ENCODE measurements at regions not wholly inside any gene's neighbourhood (a gene's known extent, or its start where the extent isn't known, plus 50 kb on each side); places are given as distances from the start of the nearest gene placed in this dataset.
A peak's percentile ranks its signal among the peaks of the same experiment; 100 is the strongest.

DNA sequence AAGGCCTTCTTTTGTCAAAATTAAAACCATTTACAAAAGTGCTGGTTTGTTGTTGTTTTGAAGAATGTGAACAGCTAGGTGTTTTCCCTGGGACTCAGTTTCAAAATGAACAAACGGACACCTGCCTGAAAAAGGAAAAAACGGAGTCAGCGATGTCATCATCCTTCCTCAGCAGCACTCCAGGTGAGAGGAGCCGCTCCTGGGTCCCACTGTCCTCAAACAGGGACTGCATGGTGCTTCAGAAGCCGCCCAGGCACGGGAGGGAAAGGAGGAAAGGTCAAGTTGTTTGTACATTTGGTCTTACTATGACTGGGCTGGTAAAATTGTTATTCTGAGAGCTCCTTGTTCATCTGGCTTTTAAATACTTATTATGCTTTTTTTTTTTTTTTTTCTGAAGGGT, 69.0 kb upstream of the ZSWIM6 start:
- peaks cover 10% of the 10 kb centered on the region for H3K4me1 ChIP-seq (ENCODE audit: control insufficient read depth, insufficient read depth, low read length, poor library complexity, severe bottlenecking)
- no peak overlapping the region for H3K27ac ChIP-seq (ENCODE audit: low read depth, low read length, severe bottlenecking)
- H3K36me3 ChIP-seq (ENCODE audit: control insufficient read depth, insufficient read depth, low read length) = no peaks in the 10 kb centered on the region
- no peaks in the 10 kb centered on the region for H3K9me3 ChIP-seq (ENCODE audit: control insufficient read depth, low read length)
- H3K4me3 ChIP-seq (ENCODE audit: extremely low read depth, insufficient read depth, low read length, poor library complexity, severe bottlenecking) = no peak overlapping the region
- 74 to 81% methylated on average over 3 to 4 of the region's 6 CpGs for WGBS, 2 experiments (ENCODE audit: insufficient coverage in 2 of 2)

DNA sequence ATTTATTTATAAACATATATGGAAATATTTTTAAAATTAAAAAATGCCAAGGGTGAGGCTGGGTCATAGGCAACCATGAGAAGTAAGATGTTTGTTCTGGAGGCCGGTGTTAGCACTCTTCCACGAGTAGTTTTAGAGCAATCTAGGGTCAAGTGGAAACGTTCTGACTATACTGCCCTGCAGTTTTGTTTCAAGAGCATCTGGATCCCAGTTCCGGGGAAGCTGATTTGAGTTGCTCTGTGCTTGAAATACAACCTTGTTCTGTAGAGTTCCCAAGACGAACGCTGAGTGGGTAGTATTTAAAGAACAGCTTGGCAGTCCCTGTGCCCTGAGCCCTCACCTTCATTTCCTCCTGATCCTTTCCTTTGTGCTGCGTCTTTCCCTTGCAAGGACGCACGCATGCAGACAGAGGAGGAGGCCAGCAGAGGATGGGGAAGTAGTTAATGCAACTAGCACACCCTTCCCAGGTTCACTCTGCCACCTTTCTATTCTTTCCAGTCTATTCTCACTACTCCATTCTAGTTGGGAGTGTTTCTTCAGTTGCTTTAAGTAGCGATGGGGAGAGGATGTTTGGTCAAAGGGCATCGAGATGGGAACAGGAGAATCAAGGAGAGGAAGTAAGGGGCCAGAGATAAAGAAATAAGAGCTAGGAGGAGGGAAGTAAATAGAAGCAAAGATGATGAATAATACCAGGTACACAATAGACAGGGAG, 68.3 kb upstream of the ZSWIM6 start:
- peaks cover 10% of the 10 kb centered on the region for H3K4me1 ChIP-seq (ENCODE audit: control insufficient read depth, insufficient read depth, low read length, poor library complexity, severe bottlenecking)

DNA sequence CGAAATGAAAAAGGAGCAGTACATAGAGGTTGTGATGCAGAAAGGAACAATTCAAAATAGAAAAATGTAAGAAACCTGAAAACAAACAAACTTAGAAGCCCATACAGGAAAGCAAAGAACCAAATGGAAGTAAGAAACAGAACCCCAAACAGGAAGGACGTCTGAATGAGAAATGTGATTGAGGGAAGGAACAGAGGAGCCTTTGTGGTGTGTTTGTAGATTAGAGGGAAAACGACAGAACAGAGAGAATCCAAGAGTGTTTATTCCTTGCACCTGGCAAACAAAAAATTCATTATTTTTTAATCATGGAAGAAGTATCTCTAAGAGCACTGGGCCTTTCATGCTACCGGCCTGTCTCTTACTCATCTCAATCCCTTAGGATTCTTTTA, 67.8 kb upstream of the ZSWIM6 start:
- Histone ChIP-seq H3K4me1 (ENCODE audit: control insufficient read depth, insufficient read depth, low read length, poor library complexity, severe bottlenecking) (peaks cover 10% of the 10 kb centered on the region), H3K9me3 (ENCODE audit: control insufficient read depth, low read length) (no peaks in the 10 kb centered on the region), H3K4me3 (ENCODE audit: extremely low read depth, insufficient read depth, low read length, poor library complexity, severe bottlenecking) (no peak overlapping the region), H3K36me3 (ENCODE audit: control insufficient read depth, insufficient read depth, low read length) (no peaks in the 10 kb centered on the region), H3K27ac (ENCODE audit: low read depth, low read length, severe bottlenecking) (no peak overlapping the region)
- 50 to 60% methylated on average over 1 of the region's 4 CpGs for WGBS, 2 experiments (ENCODE audit: insufficient coverage in 2 of 2)

More for the DNA sequence above, 68.3 kb upstream of the ZSWIM6 start:
- H3K4me3 ChIP-seq (ENCODE audit: extremely low read depth, insufficient read depth, low read length, poor library complexity, severe bottlenecking) = no peak overlapping the region
- no peaks in the 10 kb centered on the region for H3K9me3 ChIP-seq (ENCODE audit: control insufficient read depth, low read length)
- no peaks in the 10 kb centered on the region for H3K36me3 ChIP-seq (ENCODE audit: control insufficient read depth, insufficient read depth, low read length)
- H3K27ac ChIP-seq (ENCODE audit: low read depth, low read length, severe bottlenecking) = peak overlapping the region; percentile 3
- WGBS, 2 experiments (ENCODE audit: insufficient coverage in 2 of 2) = 74 to 81% methylated on average over 7 to 10 of the region's 11 CpGs

DNA sequence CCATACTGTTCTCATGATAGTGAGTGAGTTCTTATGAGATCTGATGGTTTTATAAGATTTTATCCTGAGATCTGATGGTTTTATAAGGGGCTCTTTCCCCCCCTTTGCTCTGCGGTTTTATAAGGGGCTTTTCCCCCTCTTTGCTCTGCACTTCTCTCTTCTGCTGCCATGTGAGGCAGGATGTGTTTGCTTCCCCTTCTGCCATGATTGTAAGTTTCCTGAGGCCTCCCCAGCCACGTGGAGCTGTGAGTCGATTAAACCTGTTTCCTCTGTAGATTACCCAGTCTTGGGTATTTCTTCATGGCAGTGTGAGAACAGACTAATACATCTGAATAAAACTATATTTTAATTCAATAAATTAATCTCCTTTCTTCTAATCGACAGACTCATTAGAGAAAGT, 64.9 kb upstream of the ZSWIM6 start:
- Histone ChIP-seq H3K36me3 (ENCODE audit: control insufficient read depth, insufficient read depth, low read length) (no peaks in the 10 kb centered on the region), H3K4me1 (ENCODE audit: control insufficient read depth, insufficient read depth, low read length, poor library complexity, severe bottlenecking) (peaks cover 10% of the 10 kb centered on the region), H3K4me3 (ENCODE audit: extremely low read depth, insufficient read depth, low read length, poor library complexity, severe bottlenecking) (no peak overlapping the region), H3K27ac (ENCODE audit: low read depth, low read length, severe bottlenecking) (no peak overlapping the region), H3K9me3 (ENCODE audit: control insufficient read depth, low read length) (no peaks in the 10 kb centered on the region)
- WGBS, 2 experiments (ENCODE audit: insufficient coverage in 2 of 2) = 100% methylated on average over 1 of the region's 4 CpGs; no CpG with 5 or more reads in 1 of the 2 experiments

DNA sequence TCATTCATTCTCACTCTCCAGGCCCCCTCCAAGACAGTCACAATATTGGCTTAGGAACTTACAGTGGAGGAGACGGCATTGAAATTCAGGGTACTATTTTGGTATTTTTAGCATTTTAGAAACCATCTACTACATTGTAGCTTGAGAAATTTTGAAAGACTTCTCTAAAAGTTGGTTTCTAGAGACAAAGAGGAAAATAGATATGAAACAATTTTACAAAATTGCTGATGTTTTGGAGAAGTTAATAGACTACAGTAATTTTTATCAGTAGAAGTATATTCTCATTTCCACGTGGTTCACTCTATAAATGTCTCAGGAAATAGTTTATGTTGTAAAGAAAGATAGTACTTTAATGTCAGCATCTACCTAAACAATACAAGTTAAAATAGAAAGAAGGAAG, 63.2 kb upstream of the ZSWIM6 start:
- Histone ChIP-seq H3K9me3 (ENCODE audit: control insufficient read depth, low read length) (no peaks in the 10 kb centered on the region), H3K4me3 (ENCODE audit: extremely low read depth, insufficient read depth, low read length, poor library complexity, severe bottlenecking) (no peak overlapping the region), H3K4me1 (ENCODE audit: control insufficient read depth, insufficient read depth, low read length, poor library complexity, severe bottlenecking) (peaks cover 10% of the 10 kb centered on the region), H3K27ac (ENCODE audit: low read depth, low read length, severe bottlenecking) (no peak overlapping the region), H3K36me3 (ENCODE audit: control insufficient read depth, insufficient read depth, low read length) (no peaks in the 10 kb centered on the region)
- WGBS, 2 experiments (ENCODE audit: insufficient coverage in 2 of 2) = no CpG with 5 or more reads among the region's 2 CpGs

DNA sequence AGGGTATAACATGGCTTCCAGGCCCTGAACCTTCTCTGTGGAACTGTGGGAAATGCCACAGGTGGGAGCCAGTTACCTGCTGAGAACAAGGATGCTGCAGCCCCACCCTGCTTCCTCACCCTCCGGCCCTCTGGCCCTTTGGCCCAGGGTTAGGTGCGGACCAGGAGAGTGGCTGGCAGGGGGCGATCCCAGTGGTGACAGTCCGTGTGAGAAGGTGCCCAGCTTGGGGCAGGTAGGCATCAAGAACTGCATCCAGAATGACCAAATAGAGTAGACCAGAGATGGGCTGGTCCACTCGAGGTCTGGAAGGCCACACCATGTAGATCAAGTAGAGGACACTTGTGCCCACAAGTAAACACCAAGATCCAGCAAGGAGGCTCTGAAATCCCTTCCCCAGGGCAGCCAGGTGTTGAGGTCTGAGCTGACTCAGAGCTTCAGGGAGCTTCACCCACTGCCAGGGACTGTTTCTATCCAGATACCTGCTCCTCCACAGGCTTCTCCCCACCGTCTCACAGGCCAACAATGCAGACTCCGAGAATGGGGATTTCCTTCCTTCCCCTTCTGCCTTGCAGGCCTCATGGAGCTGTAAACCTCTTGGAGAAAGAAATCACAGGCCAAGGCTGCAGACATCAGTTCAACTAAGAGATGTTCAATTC, 61.4 kb upstream of the ZSWIM6 start:
- WGBS, 2 experiments (ENCODE audit: insufficient coverage in 2 of 2) = 95 to 96% methylated on average over 4 to 5 of the region's 7 CpGs
- Histone ChIP-seq H3K4me3 (ENCODE audit: extremely low read depth, insufficient read depth, low read length, poor library complexity, severe bottlenecking) (no peak overlapping the region), H3K4me1 (ENCODE audit: control insufficient read depth, insufficient read depth, low read length, poor library complexity, severe bottlenecking) (peaks cover 4% of the 10 kb centered on the region), H3K27ac (ENCODE audit: low read depth, low read length, severe bottlenecking) (no peak overlapping the region), H3K9me3 (ENCODE audit: control insufficient read depth, low read length) (no peaks in the 10 kb centered on the region), H3K36me3 (ENCODE audit: control insufficient read depth, insufficient read depth, low read length) (no peaks in the 10 kb centered on the region)

DNA sequence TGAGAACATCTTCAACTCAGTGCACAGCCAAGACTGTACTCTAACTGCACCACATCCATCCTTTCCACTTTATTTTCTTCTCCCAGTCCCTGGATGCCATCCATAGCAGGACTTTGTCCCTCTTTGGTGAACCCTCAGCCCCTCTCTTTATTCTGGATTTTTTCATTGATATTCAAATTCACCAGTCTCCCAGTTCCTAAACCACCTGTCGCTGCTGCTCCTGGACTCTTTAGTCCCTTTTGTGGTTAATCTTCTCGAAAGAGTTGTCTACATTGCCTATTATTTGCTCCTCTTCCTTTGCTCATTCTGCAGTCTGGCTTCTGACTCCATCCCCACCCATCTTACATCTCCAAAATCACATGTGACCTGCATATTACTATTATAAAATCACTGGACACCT, 59.4 kb upstream of the ZSWIM6 start:
- no peaks in the 10 kb centered on the region for H3K36me3 ChIP-seq (ENCODE audit: control insufficient read depth, insufficient read depth, low read length)
- H3K9me3 ChIP-seq (ENCODE audit: control insufficient read depth, low read length) = no peaks in the 10 kb centered on the region
- H3K4me1 ChIP-seq (ENCODE audit: control insufficient read depth, insufficient read depth, low read length, poor library complexity, severe bottlenecking) = peaks cover 5% of the 10 kb centered on the region
- 83 to 90% methylated on average over 2 of the region's 2 CpGs for WGBS, 2 experiments (ENCODE audit: insufficient coverage in 2 of 2)
- H3K4me3 ChIP-seq (ENCODE audit: extremely low read depth, insufficient read depth, low read length, poor library complexity, severe bottlenecking) = no peak overlapping the region
- no peak overlapping the region for H3K27ac ChIP-seq (ENCODE audit: low read depth, low read length, severe bottlenecking)

DNA sequence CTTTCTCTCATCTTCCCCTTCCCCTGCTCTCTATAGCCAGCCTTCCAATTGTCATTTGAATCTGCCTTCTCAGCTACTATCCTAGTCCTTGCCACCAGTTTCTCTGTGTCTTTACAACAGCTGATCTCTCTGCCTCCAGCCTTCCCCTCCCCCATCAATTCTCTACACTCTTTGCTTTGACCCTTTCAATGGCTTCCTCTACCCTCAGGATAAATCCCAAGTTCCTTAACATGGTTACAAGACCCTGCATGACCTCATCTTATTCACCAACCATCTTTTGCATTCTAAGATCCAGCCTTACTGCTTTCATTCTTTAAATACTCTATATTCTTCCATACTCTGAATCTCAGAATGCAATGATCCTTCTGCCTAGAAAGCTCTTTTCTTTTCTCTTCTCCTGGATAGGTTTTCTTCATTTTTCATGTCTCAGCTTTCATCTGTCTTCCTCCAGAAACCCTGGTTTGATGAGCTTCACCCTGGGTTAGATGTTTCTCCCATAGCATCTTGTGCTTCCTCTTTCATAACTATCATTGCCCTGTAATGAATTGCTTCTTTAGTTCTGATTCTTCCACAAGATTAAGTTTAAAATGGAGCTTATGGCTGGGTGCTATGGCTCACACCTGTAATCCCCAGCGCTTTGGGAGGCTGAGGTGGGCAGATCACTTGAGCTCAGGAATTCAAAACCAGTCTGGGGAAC, 58.6 kb upstream of the ZSWIM6 start:
- peaks cover 5% of the 10 kb centered on the region for H3K4me1 ChIP-seq (ENCODE audit: control insufficient read depth, insufficient read depth, low read length, poor library complexity, severe bottlenecking)
- no peaks in the 10 kb centered on the region for H3K36me3 ChIP-seq (ENCODE audit: control insufficient read depth, insufficient read depth, low read length)
- 88 to 93% methylated on average over 1 of the region's 1 CpG for WGBS, 2 experiments (ENCODE audit: insufficient coverage in 2 of 2)

DNA sequence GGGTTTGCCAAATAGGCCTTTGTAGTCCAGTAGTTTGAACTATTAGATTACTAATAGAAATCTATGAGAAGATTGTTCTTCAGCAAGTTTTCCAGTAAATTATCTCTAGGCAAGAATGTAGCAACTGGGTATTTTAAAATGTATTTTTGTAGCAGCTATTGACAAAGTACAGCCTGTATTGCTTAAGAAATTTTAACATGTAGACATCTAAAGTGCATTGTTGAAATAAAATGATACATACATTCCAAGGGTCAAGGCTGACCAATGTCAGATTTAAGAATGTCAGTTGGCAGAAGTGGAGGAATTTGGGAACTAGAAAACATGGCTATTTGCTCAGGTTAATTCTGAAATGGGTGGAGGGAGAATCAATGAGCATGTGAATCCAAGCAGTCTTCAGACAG, 57.5 kb upstream of the ZSWIM6 start:
- no peaks in the 10 kb centered on the region for H3K9me3 ChIP-seq (ENCODE audit: control insufficient read depth, low read length)
- H3K4me3 ChIP-seq (ENCODE audit: extremely low read depth, insufficient read depth, low read length, poor library complexity, severe bottlenecking) = no peak overlapping the region
- H3K4me1 ChIP-seq (ENCODE audit: control insufficient read depth, insufficient read depth, low read length, poor library complexity, severe bottlenecking) = peaks cover 5% of the 10 kb centered on the region
- no peak overlapping the region for H3K27ac ChIP-seq (ENCODE audit: low read depth, low read length, severe bottlenecking)
- no peaks in the 10 kb centered on the region for H3K36me3 ChIP-seq (ENCODE audit: control insufficient read depth, insufficient read depth, low read length)

More for the DNA sequence above, 58.6 kb upstream of the ZSWIM6 start:
- H3K4me3 ChIP-seq (ENCODE audit: extremely low read depth, insufficient read depth, low read length, poor library complexity, severe bottlenecking) = no peak overlapping the region
- no peaks in the 10 kb centered on the region for H3K9me3 ChIP-seq (ENCODE audit: control insufficient read depth, low read length)
- no peak overlapping the region for H3K27ac ChIP-seq (ENCODE audit: low read depth, low read length, severe bottlenecking)

DNA sequence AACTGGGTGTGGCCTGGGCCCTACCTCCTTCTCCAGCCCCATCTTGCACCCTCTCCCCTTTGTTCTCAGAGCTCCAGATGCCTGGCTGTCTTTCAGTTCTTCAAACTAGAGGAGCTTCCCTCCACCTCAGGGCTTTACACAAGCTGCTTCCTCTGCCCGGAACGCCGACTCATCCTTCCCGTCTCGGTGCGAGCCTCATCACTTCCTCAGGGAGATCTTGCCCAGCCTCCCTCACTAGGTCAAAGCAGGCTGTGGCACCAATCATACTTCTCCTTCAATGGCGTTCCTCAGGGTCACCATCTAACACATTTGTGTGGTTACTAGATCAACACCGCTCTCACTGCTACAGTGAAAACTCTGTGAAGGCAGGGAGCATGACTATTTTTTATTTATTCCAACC, 56.2 kb upstream of the ZSWIM6 start:
- peaks cover 5% of the 10 kb centered on the region for H3K4me1 ChIP-seq (ENCODE audit: control insufficient read depth, insufficient read depth, low read length, poor library complexity, severe bottlenecking)
- no peaks in the 10 kb centered on the region for H3K9me3 ChIP-seq (ENCODE audit: control insufficient read depth, low read length)
- no peak overlapping the region for H3K4me3 ChIP-seq (ENCODE audit: extremely low read depth, insufficient read depth, low read length, poor library complexity, severe bottlenecking)
- peak overlapping the region; percentile 41 for H3K27ac ChIP-seq (ENCODE audit: low read depth, low read length, severe bottlenecking)
- H3K36me3 ChIP-seq (ENCODE audit: control insufficient read depth, insufficient read depth, low read length) = no peaks in the 10 kb centered on the region
- 73 to 77% methylated on average over 6 to 7 of the region's 8 CpGs for WGBS, 2 experiments (ENCODE audit: insufficient coverage in 2 of 2)

DNA sequence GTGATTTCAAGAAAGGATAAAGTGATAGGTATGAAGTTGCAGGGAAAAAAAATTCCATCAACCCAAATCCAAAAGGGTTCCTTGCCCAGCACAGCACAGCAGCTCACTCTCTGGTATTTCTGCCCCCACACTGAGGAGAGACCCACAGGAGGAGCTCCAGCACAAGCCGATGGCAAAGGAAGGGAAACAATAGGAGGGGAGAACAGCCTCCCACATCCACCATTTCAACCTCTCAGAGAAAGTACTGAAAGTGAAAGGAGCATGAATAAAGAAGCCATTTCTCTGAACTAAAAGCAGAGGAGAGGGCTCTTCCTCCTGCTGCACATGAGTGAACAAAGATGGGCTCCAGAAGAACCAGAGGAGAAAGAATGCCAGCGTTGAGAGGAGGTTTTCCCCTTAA, 54.9 kb upstream of the ZSWIM6 start:
- 40% methylated on average over 1 of the region's 2 CpGs; no CpG with 5 or more reads in 1 of the 2 experiments for WGBS, 2 experiments (ENCODE audit: insufficient coverage in 2 of 2)
- Histone ChIP-seq H3K4me3 (ENCODE audit: extremely low read depth, insufficient read depth, low read length, poor library complexity, severe bottlenecking) (no peak overlapping the region), H3K4me1 (ENCODE audit: control insufficient read depth, insufficient read depth, low read length, poor library complexity, severe bottlenecking) (peaks cover 5% of the 10 kb centered on the region), H3K9me3 (ENCODE audit: control insufficient read depth, low read length) (no peaks in the 10 kb centered on the region), H3K36me3 (ENCODE audit: control insufficient read depth, insufficient read depth, low read length) (no peaks in the 10 kb centered on the region), H3K27ac (ENCODE audit: low read depth, low read length, severe bottlenecking) (no peak overlapping the region)
